GM19328 (cell line): ENCODE measurements at regions not wholly inside any gene's neighbourhood (a gene's known extent, or its start where the extent isn't known, plus 50 kb on each side); places are given as distances from the start of the nearest gene placed in this dataset.

ENCODE experiments used
- ATAC-seq: cut with Tn5 transposase; IDR thresholded peaks from one replicate; pipeline ENCODE4 v1.9.1; 2021; ENCODE audit warnings: mild to moderate bottlenecking, moderate library complexity; ENCODE audit not compliant: unreplicated experiment

- ATAC-seq: no peak
These were observed 161.0 kb downstream of the TRMT11 start for GRCh38 chr6:126147291-126147815.

GRCh38 chr6:126148853-126149252 lies 162.5 kb downstream of the TRMT11 start:
- ATAC-seq: no peak

GRCh38 chr6:126152372-126152745 lies 166.0 kb downstream of the TRMT11 start:
- no peak for ATAC-seq

DNA sequence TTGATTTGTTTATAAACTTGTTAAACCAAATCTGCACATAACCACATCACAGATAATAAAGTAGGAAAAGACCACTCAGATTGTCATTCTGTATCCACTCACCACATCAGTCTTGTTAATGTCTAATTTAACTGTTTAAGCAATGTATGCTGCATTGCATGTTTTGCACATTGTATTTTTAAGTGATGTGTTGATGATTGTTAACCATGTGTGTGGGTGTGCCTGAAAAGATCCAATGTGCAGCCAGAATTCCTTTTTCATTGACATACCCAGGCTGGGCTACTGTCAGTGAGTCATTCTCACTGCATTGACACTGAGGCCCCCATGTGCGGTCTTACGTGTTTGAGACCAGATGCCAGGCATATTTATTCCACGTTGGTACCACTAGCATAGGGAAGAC lies 167.3 kb downstream of the TRMT11 start:
- no peak for ATAC-seq

- peak; percentile 77 for ATAC-seq
These were observed 170.6 kb downstream of the TRMT11 start for GRCh38 chr6:126156973-126157372.

DNA sequence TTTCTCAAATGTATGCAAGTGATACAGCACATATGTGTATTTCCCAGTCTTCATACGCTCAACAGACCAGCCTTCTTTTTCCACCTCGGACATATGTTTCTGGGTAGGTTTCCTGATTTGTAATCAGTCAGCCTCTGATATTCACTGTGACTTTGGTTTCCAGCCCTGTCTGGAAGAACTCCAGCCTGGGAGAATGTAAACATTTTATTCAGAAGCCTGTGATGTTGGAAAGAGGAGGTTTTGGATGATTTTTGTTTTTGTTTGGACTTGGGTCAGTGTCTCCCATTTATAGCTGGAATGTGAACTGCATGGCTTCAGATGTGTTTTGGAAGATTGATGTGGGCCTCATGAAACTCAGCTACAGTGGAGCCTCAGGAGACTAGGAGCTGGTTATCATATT lies 172.2 kb upstream of the CENPW start:
- ATAC-seq: no peak

GRCh38 chr6:126170433-126170832 lies 169.5 kb upstream of the CENPW start:
- ATAC-seq: no peak

- ATAC-seq: peak; percentile 85
These were observed 168.9 kb upstream of the CENPW start for GRCh38 chr6:126170978-126171382.

- ATAC-seq: no peak
These were observed 167.8 kb upstream of the CENPW start for GRCh38 chr6:126172131-126172530.

DNA sequence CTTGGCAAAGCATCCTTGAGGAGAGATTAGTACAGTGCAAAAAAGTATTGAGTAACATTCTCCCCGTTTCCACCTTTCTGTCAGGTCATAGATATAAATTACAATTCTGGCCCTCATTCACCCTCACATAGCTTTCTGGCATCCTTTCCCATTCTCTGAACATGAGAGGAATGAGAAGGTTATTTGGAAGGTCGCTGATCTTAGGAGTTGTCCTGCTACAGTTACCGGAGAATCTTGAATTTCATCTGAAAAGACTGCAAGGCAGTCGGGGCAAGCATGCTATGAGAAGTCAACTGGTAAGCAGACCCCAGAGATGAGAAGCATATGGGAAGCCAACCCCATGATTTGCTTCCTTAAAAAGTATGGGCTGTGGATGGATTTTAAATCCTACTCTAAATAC lies 166.7 kb upstream of the CENPW start:
- no peak for ATAC-seq

DNA sequence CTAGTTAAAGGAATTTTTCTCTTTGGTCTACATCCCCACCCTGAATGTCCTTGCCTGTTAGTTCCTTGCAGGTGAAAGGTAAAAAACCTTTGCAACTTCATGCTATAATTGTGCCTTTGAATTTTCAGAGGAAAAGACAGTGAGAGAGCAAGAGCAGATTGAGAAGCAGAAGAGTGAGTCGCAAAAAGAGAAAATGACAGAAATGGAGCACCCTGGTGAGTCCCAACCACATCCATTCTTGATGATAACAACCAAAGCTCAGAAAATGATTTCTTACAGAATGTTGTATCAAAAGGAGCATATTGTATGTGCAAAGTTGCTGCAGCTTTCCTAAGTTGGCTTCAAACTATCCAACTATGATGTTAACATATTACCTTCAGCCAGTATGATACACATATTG lies 165.2 kb upstream of the CENPW start:
- no peak for ATAC-seq

GRCh38 chr6:126175251-126175650 lies 164.7 kb upstream of the CENPW start:
- ATAC-seq: no peak

- no peak for ATAC-seq
These were observed 163.6 kb upstream of the CENPW start for GRCh38 chr6:126176282-126176681.

- no peak for ATAC-seq
These were observed 159.3 kb upstream of the CENPW start for GRCh38 chr6:126180585-126180984.

DNA sequence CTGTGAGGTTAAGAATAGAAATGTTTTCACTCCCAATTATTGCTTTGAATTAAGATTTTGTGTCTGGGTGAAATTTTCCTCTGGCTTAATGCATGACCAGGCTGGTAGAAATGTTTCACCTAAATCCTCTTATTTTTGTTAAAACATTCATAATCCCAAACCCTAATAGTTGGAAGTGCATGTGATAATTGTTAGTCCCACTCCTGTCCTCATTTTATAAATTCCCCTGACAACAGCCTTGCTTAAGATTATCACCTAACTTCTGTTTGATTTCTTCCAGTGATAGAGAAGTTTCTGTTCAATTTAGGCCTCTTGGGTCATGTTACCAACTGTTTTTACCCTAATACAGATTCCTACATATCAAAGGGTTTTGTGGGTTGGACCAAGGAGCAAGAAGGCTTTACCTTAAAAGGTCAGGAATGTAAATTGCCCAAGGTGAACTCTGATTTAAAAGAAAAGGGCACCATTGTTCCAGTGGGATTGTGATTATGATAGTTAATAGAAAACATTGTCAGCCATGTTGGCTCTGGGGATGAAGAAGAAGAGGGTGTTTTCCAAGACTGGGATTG lies 158.7 kb upstream of the CENPW start:
- no peak for ATAC-seq

DNA sequence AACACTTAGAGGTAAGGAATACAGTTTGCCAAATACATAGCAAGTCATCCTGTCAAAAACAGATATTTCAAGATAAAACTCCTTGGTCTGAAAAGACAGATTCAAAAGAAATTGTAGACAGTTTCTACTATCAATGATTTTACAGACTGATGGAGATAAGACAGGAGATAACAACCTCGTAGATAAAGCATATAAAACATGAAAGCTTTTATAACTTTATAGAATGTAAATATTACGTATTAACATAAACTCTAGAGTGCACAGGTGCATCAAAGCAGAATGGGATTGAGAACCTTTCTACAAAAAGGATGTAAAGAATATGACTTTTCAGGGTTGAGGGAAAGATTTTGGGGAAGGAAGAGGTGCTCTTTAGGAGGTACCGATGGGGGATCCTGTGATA lies 158.0 kb upstream of the CENPW start:
- ATAC-seq: no peak

- ATAC-seq: no peak
These were observed 157.1 kb upstream of the CENPW start for GRCh38 chr6:126182650-126183311.

GRCh38 chr6:126185774-126186173 lies 154.1 kb upstream of the CENPW start:
- ATAC-seq: no peak

GRCh38 chr6:126188279-126188909 lies 151.5 kb upstream of the CENPW start:
- ATAC-seq: no peak

- no peak for ATAC-seq
These were observed 144.2 kb upstream of the CENPW start for GRCh38 chr6:126195625-126196236.

GRCh38 chr6:126198631-126199030 lies 141.3 kb upstream of the CENPW start:
- no peak for ATAC-seq

GRCh38 chr6:126199466-126199865 lies 140.4 kb upstream of the CENPW start:
- no peak for ATAC-seq
